ENCODE measurements at regions not wholly inside any gene's neighbourhood (a gene's known extent, or its start where the extent isn't known, plus 50 kb on each side); places are given as distances from the start of the nearest gene placed in this dataset.

- Histone ChIP-seq H2AFZ (ENCODE audit: low read depth, low read length, poor library complexity, severe bottlenecking) (no peak overlapping the region), H3K27ac (ENCODE audit: low read depth, low read length) (no peak overlapping the region), H3K4me1 (ENCODE audit: control insufficient read depth in 1 of 2, insufficient read depth in 2 of 2, low read length in 2 of 2) (no peaks in the 10 kb centered on the region), H3K27me3 (ENCODE audit: insufficient read depth, low read length) (no peaks in the 10 kb centered on the region), H4K20me1 (ENCODE audit: insufficient read depth) (no peaks in the 10 kb centered on the region), H3K9me3 (ENCODE audit: control insufficient read depth in 1 of 2, insufficient read depth in 1 of 2, low read depth in 1 of 2, low read length in 2 of 2) (peaks cover 2 to 3% of the 10 kb centered on the region in 2 experiments; a peak in 3 of 4 replicates), H3K4me3 (replicated peaks in 1 of 2; ENCODE audit: low read depth in 1 of 2, low read length in 2 of 2) (no peak overlapping the region), H3K9ac (ENCODE audit: low read length) (no peak overlapping the region), H3K79me2 (ENCODE audit: insufficient read depth, low read length) (no peaks in the 10 kb centered on the region), H3K4me2 (ENCODE audit: low read length) (no peak overlapping the region), H3K9me2 (ENCODE audit: insufficient read depth) (no peaks in the 10 kb centered on the region), H3K36me3 (ENCODE audit: control insufficient read depth in 1 of 2, insufficient read depth in 2 of 2, low read length in 2 of 2) (no peaks in the 10 kb centered on the region)
- no peak for ATAC-seq
- no peak for DNase-seq (ENCODE audit: low read depth, low spot score)
- ChIA-PET POLR2A (no interaction called here), CTCF (no interaction called here), RAD21 (ENCODE audit: low non-redundant PET in 1 of 2, low total read pairs in 2 of 2, uncharacterized antibody in 2 of 2, unreplicated experiment in 2 of 2) (no interaction called here)
- intact Hi-C loops (cut with micrococcal nuclease): no loop called here
- no peak for TF ChIP-seq CEBPB (IDR thresholded peaks at IDR 0.05; ENCODE audit: low read depth)
- no peak for TF ChIP-seq FOSL1 (IDR thresholded peaks at IDR 0.05; ENCODE audit: low read depth)
- no peak for TF ChIP-seq JUND (IDR thresholded peaks at IDR 0.05)
- TF ChIP-seq, protein P1, sequence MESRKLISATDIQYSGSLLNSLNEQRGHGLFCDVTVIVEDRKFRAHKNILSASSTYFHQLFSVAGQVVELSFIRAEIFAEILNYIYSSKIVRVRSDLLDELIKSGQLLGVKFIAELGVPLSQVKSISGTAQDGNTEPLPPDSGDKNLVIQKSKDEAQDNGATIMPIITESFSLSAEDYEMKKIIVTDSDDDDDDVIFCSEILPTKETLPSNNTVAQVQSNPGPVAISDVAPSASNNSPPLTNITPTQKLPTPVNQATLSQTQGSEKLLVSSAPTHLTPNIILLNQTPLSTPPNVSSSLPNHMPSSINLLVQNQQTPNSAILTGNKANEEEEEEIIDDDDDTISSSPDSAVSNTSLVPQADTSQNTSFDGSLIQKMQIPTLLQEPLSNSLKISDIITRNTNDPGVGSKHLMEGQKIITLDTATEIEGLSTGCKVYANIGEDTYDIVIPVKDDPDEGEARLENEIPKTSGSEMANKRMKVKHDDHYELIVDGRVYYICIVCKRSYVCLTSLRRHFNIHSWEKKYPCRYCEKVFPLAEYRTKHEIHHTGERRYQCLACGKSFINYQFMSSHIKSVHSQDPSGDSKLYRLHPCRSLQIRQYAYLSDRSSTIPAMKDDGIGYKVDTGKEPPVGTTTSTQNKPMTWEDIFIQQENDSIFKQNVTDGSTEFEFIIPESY (IDR thresholded peaks at IDR 0.05; ENCODE audit: extremely low read depth, insufficient replicate concordance, low read length): no peak
- TF ChIP-seq, protein P2, sequence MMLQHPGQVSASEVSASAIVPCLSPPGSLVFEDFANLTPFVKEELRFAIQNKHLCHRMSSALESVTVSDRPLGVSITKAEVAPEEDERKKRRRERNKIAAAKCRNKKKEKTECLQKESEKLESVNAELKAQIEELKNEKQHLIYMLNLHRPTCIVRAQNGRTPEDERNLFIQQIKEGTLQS (IDR thresholded peaks at IDR 0.05): no peak
- no peak for TF ChIP-seq ELF1 (IDR thresholded peaks at IDR 0.05; ENCODE audit: borderline replicate concordance, low read depth)
- no peak for TF ChIP-seq SIN3A (IDR thresholded peaks at IDR 0.05; ENCODE audit: low read depth)
- TF ChIP-seq POLR2A (IDR thresholded peaks at IDR 0.05; ENCODE audit: borderline replicate concordance, extremely low read depth, insufficient read depth, insufficient read length): no peak
- TF ChIP-seq RAD21 (IDR thresholded peaks at IDR 0.05; ENCODE audit: low read depth): no peak
- TF ChIP-seq CTCF (IDR thresholded peaks at IDR 0.05 in 2 of 3, conservative IDR thresholded peaks at IDR 0.05 in 1 of 3; ENCODE audit: borderline replicate concordance in 1 of 3, insufficient read depth in 1 of 3, low read depth in 2 of 3, low read length in 2 of 3): no peak
- no peak for TF ChIP-seq YY1 (IDR thresholded peaks at IDR 0.05; ENCODE audit: extremely low read depth, insufficient replicate concordance, low read depth, low read length)
- no peak for TF ChIP-seq ZNF274 (IDR thresholded peaks at IDR 0.05; ENCODE audit: low read depth, low read length)
- no peak for TF ChIP-seq SRF (IDR thresholded peaks at IDR 0.05; ENCODE audit: low read depth)
- BruUV-seq (replicated peaks): no TSS peak
Measured at GRCh38 chr7:145779140-145779539, 337.5 kb upstream of the CNTNAP2 start.

All from HCT116 (cell line).